Trophoblast cell (in vitro differentiated cells and primary cell): ENCODE measurements at regions not wholly inside any gene's neighbourhood (a gene's known extent, or its start where the extent isn't known, plus 50 kb on each side); places are given as distances from the start of the nearest gene placed in this dataset.

Experiments used
- DNase-seq, 2 donors: peaks; one replicate each; pipeline ENCODE4 v3.0.0-alpha.2; 2016
- H2AFZ ChIP-seq: 2 replicates; pipeline ENCODE4 v1.6.1; 2013; ENCODE audit warnings: low read length, moderate library complexity, mild to moderate bottlenecking; ENCODE audit not compliant: insufficient read depth, poor library complexity
- H2AK5ac ChIP-seq: 2 replicates; pipeline ENCODE4 v1.6.1; 2013; ENCODE audit warnings: mild to moderate bottlenecking, low read length
- H2BK120ac ChIP-seq: 2 replicates; pipeline ENCODE4 v1.6.1; 2013; ENCODE audit warnings: low read length, mild to moderate bottlenecking, moderate library complexity; ENCODE audit not compliant: insufficient read depth, poor library complexity
- H2BK12ac ChIP-seq: 2 replicates; pipeline ENCODE4 v1.6.1; 2013; ENCODE audit warnings: mild to moderate bottlenecking, low read length, moderate library complexity
- H2BK5ac ChIP-seq: 2 replicates; pipeline ENCODE4 v1.6.1; 2013; ENCODE audit warnings: low read length, low read depth, moderate library complexity, mild to moderate bottlenecking; ENCODE audit not compliant: poor library complexity
- H3K14ac ChIP-seq: 2 replicates; pipeline ENCODE4 v1.6.1; 2013; ENCODE audit warnings: mild to moderate bottlenecking, low read length
- H3K18ac ChIP-seq: 2 replicates; pipeline ENCODE4 v1.6.1; 2013; ENCODE audit warnings: mild to moderate bottlenecking, low read length
- H3K23ac ChIP-seq: 2 replicates; pipeline ENCODE4 v1.6.1; 2013; ENCODE audit warnings: low read length
- H3K27ac ChIP-seq: 2 replicates; pipeline ENCODE4 v1.5.1; 2013; ENCODE audit warnings: low read depth, mild to moderate bottlenecking, inconsistent platforms, low read length, moderate library complexity
- H3K27me3 ChIP-seq: 2 replicates; pipeline ENCODE4 v1.6.1; 2013; ENCODE audit warnings: inconsistent platforms, mild to moderate bottlenecking, low read length, moderate library complexity; ENCODE audit not compliant: insufficient read depth
- H3K36me3 ChIP-seq, 2 experiments: 1 replicate in 1 of 2; 2 replicates in 1 of 2; pipeline ENCODE4 v1.6.1; 2013; ENCODE audit warnings: low read length in 2 of 2, mild to moderate bottlenecking in 2 of 2, moderate library complexity in 1 of 2; ENCODE audit not compliant: insufficient read depth in 2 of 2, control insufficient read depth in 1 of 2
- H3K4ac ChIP-seq: 2 replicates; pipeline ENCODE4 v1.6.1; 2013; ENCODE audit warnings: low read depth, mild to moderate bottlenecking, low read length, moderate library complexity
- H3K4me1 ChIP-seq, 2 experiments: 1 replicate in 1 of 2; 2 replicates in 1 of 2; pipeline ENCODE4 v1.6.1; 2013; ENCODE audit warnings: low read length in 2 of 2, mild to moderate bottlenecking in 2 of 2, moderate library complexity in 1 of 2; ENCODE audit not compliant: insufficient read depth in 2 of 2, control insufficient read depth in 1 of 2
- H3K4me2 ChIP-seq: 2 replicates; pipeline ENCODE4 v1.6.1; 2013; ENCODE audit warnings: inconsistent platforms, mild to moderate bottlenecking, low read length, moderate library complexity
- H3K4me3 ChIP-seq: 2 replicates; pipeline ENCODE4 v1.5.1; 2013; ENCODE audit warnings: mild to moderate bottlenecking, low read depth, low read length, inconsistent platforms
- H3K79me1 ChIP-seq: one replicate; pipeline ENCODE4 v1.6.1; 2013; ENCODE audit warnings: low read length
- H3K79me2 ChIP-seq: 2 replicates; pipeline ENCODE4 v1.6.1; 2013; ENCODE audit warnings: low read length, mild to moderate bottlenecking; ENCODE audit not compliant: control insufficient read depth, insufficient read depth, poor library complexity
- H3K9ac ChIP-seq: 2 replicates; pipeline ENCODE4 v1.6.1; 2013; ENCODE audit warnings: mild to moderate bottlenecking, low read length
- H3K9me3 ChIP-seq: 2 replicates; pipeline ENCODE4 v1.6.1; 2013; ENCODE audit warnings: low read depth, mild to moderate bottlenecking, control low read depth, inconsistent platforms, low read length; ENCODE audit not compliant: insufficient read depth
- H4K12ac ChIP-seq: 2 replicates; pipeline ENCODE4 v1.6.1; 2013; ENCODE audit warnings: low read depth, mild to moderate bottlenecking, low read length, moderate library complexity
- H4K8ac ChIP-seq: 2 replicates; pipeline ENCODE4 v1.6.1; 2013; ENCODE audit warnings: low read depth, mild to moderate bottlenecking, low read length, moderate library complexity
- H4K91ac ChIP-seq: one replicate; pipeline ENCODE4 v1.6.1; 2013; ENCODE audit warnings: low read depth, mild to moderate bottlenecking, low read length, moderate library complexity
- WGBS: extraction: QIAGEN DNeasy Blood & Tissue Kit; methylation state at CpG from one replicate; pipeline ENCODE4 v1.1.7; 2013; ENCODE audit warnings: missing lambda C conversion rate; ENCODE audit not compliant: insufficient read length, insufficient coverage; ENCODE audit errors: extremely low coverage; 5-methylcytosine and 5-hydroxymethylcytosine counted together

- no CpG with 5 or more reads among the region's 4 CpGs for WGBS
These were observed 89.3 kb upstream of the PGRMC2 start for GRCh38 chr4:128376958-128377357.

GRCh38 chr4:128376303-128376702 lies 88.7 kb upstream of the PGRMC2 start:
- Histone ChIP-seq H4K12ac (no peak overlapping the region), H3K79me2 (no peaks in the 10 kb centered on the region), H3K18ac (no peak overlapping the region), H3K27me3 (no peaks in the 10 kb centered on the region), H2BK5ac (no peak overlapping the region), H2BK120ac (no peak overlapping the region), H4K8ac (no peak overlapping the region), H3K27ac (no peak overlapping the region), H3K36me3 (peaks cover 0 to 3% of the 10 kb centered on the region in 2 experiments), H3K14ac (no peak overlapping the region), H2BK12ac (no peak overlapping the region), H2AFZ (no peak overlapping the region), H3K4ac (no peak overlapping the region), H3K4me3 (no peak overlapping the region), H2AK5ac (no peak overlapping the region), H3K4me2 (no peak overlapping the region), H3K9me3 (peaks cover 6% of the 10 kb centered on the region), H4K91ac (no peak overlapping the region), H3K23ac (no peak overlapping the region), H3K9ac (no peak overlapping the region), H3K4me1 (peaks cover 0 to 7% of the 10 kb centered on the region in 2 experiments), H3K79me1 (no peaks in the 10 kb centered on the region)
- no peak for DNase-seq
- WGBS: no CpG with 5 or more reads among the region's 5 CpGs

More at GRCh38 chr4:128376958-128377357, 89.3 kb upstream of the PGRMC2 start:
- Histone ChIP-seq H3K27me3 (no peaks in the 10 kb centered on the region), H3K4me3 (no peak overlapping the region), H3K4me1 (peaks cover 0 to 7% of the 10 kb centered on the region in 2 experiments), H3K9ac (no peak overlapping the region), H2AK5ac (no peak overlapping the region), H3K23ac (no peak overlapping the region), H3K79me1 (no peaks in the 10 kb centered on the region), H4K12ac (no peak overlapping the region), H2BK12ac (no peak overlapping the region), H3K4ac (no peak overlapping the region), H3K79me2 (no peaks in the 10 kb centered on the region), H2BK120ac (no peak overlapping the region), H2BK5ac (no peak overlapping the region), H4K91ac (no peak overlapping the region), H3K27ac (no peak overlapping the region), H3K9me3 (peaks cover 6% of the 10 kb centered on the region), H4K8ac (no peak overlapping the region), H3K36me3 (peaks cover 0 to 3% of the 10 kb centered on the region in 2 experiments), H2AFZ (no peak overlapping the region), H3K18ac (no peak overlapping the region), H3K4me2 (no peak overlapping the region), H3K14ac (no peak overlapping the region)
- no peak for DNase-seq

GRCh38 chr4:128373628-128374027 lies 86.0 kb upstream of the PGRMC2 start:
- Histone ChIP-seq H2AK5ac (peak overlapping the region; percentile 66), H3K27ac (no peak overlapping the region), H3K4ac (no peak overlapping the region), H2BK120ac (no peak overlapping the region), H3K27me3 (no peaks in the 10 kb centered on the region), H3K14ac (no peak overlapping the region), H4K91ac (no peak overlapping the region), H3K4me1 (peaks cover 0 to 2% of the 10 kb centered on the region in 2 experiments), H3K9ac (no peak overlapping the region), H3K23ac (no peak overlapping the region), H4K12ac (no peak overlapping the region), H2AFZ (no peak overlapping the region), H3K4me2 (no peak overlapping the region), H3K9me3 (peaks cover 13% of the 10 kb centered on the region), H3K18ac (no peak overlapping the region), H4K8ac (no peak overlapping the region), H2BK5ac (no peak overlapping the region), H3K36me3 (peaks cover 4 to 8% of the 10 kb centered on the region in 2 experiments), H3K79me1 (no peaks in the 10 kb centered on the region), H2BK12ac (no peak overlapping the region), H3K79me2 (no peaks in the 10 kb centered on the region), H3K4me3 (no peak overlapping the region)
- no peak for DNase-seq
- no CpG with 5 or more reads among the region's 2 CpGs for WGBS

GRCh38 chr4:128371876-128372275 lies 84.3 kb upstream of the PGRMC2 start:
- H2AK5ac ChIP-seq: no peak overlapping the region
- H2BK12ac ChIP-seq: no peak overlapping the region
- H3K79me2 ChIP-seq: no peaks in the 10 kb centered on the region
- no peaks in the 10 kb centered on the region for H3K27me3 ChIP-seq
- H3K27ac ChIP-seq: no peak overlapping the region
- H4K91ac ChIP-seq: no peak overlapping the region
- peaks cover 0 to 2% of the 10 kb centered on the region in 2 experiments for H3K4me1 ChIP-seq
- no peak overlapping the region for H2AFZ ChIP-seq
- no peak overlapping the region for H3K9ac ChIP-seq
- H3K4me2 ChIP-seq: no peak overlapping the region
- no peak overlapping the region for H3K4me3 ChIP-seq
- no peak overlapping the region for H3K14ac ChIP-seq
- no peaks in the 10 kb centered on the region for H3K79me1 ChIP-seq
- no peak overlapping the region for H3K18ac ChIP-seq
- H3K4ac ChIP-seq: no peak overlapping the region
- no peak overlapping the region for H4K8ac ChIP-seq
- DNase-seq: no peak
- H3K23ac ChIP-seq: no peak overlapping the region
- peaks cover 4 to 6% of the 10 kb centered on the region in 2 experiments for H3K36me3 ChIP-seq
- H2BK120ac ChIP-seq: no peak overlapping the region
- peaks cover 8% of the 10 kb centered on the region for H3K9me3 ChIP-seq
- H2BK5ac ChIP-seq: no peak overlapping the region
- no CpG with 5 or more reads among the region's 2 CpGs for WGBS
- H4K12ac ChIP-seq: no peak overlapping the region
